ENCODE measurements at regions not wholly inside any gene's neighbourhood (a gene's known extent, or its start where the extent isn't known, plus 50 kb on each side); places are given as distances from the start of the nearest gene placed in this dataset.

DNA sequence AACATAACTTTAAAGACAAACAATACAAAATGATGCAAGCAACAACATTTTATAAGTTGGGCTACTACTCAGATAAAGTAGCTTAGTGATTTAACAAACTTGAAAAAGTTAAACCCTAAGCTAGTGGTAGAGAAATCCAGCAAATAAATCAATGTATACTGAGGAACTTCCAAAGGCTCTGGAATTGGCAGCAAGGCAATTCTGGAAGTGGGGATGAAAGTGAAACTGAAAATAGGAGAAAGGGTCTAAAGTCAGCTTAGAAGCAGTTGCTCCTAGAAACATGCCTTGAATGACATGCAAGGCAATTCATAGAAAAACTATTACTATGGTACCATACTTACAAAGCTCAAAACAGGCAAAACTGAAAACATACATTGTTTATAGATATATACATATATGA is 90.0 kb upstream of the CAMK1G start:
- TF ChIP-seq, protein P1, sequence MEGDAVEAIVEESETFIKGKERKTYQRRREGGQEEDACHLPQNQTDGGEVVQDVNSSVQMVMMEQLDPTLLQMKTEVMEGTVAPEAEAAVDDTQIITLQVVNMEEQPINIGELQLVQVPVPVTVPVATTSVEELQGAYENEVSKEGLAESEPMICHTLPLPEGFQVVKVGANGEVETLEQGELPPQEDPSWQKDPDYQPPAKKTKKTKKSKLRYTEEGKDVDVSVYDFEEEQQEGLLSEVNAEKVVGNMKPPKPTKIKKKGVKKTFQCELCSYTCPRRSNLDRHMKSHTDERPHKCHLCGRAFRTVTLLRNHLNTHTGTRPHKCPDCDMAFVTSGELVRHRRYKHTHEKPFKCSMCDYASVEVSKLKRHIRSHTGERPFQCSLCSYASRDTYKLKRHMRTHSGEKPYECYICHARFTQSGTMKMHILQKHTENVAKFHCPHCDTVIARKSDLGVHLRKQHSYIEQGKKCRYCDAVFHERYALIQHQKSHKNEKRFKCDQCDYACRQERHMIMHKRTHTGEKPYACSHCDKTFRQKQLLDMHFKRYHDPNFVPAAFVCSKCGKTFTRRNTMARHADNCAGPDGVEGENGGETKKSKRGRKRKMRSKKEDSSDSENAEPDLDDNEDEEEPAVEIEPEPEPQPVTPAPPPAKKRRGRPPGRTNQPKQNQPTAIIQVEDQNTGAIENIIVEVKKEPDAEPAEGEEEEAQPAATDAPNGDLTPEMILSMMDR (IDR thresholded peaks at IDR 0.05): no peak
- no peak for TF ChIP-seq POLR2A (IDR thresholded peaks at IDR 0.05)
- no peak for TF ChIP-seq POLR2AphosphoS5 (IDR thresholded peaks at IDR 0.05; ENCODE audit: insufficient read depth in 1 of 2, low read depth in 1 of 2)
